Body of pancreas (tissue), 4 donors: ENCODE measurements at regions not wholly inside any gene's neighbourhood (a gene's known extent, or its start where the extent isn't known, plus 50 kb on each side); places are given as distances from the start of the nearest gene placed in this dataset.

Experiments
- CTCF ChIP-seq, 7 experiments: fragments of 450-650 bp in 4 of 7; fragments of 200-600 bp in 3 of 7; sonication (generic) in 3 of 7; IDR thresholded peaks; one replicate each; pipeline ENCODE4 v1.5.1; 2016 to 2019; ENCODE audit warnings: antibody characterized with exemption in 7 of 7
- POLR2A ChIP-seq, 3 donors: fragments of 450-650 bp; IDR thresholded peaks; one replicate each; pipeline ENCODE4 v1.6.1; 2016; ENCODE audit warnings: antibody characterized with exemption in 3 of 3, mild to moderate bottlenecking in 2 of 3

DNA sequence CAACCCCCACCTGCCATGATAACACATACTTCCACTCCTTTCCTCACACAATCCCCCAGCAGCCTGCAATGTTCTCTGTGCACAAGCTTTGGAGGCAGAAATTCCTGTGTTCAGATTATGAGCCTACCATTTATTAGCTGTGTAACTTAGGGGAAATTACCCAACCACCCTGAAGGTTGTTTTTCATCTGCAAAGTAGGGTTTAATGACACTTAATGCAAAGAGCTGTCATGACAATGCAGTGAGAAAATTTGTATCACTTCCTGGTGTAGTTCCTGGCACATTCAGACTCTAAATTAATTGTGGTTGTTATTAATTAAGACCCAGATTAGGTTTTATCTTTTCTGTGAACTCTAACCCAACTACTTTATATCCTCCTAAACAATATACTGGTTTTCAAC, 122.4 kb upstream of the DYRK2 start:
- TF ChIP-seq CTCF (IDR thresholded peaks at IDR 0.05) (no peak), POLR2A (IDR thresholded peaks at IDR 0.05) (no peak)
